IMR-90 (cell line): ENCODE measurements at regions not wholly inside any gene's neighbourhood (a gene's known extent, or its start where the extent isn't known, plus 50 kb on each side); places are given as distances from the start of the nearest gene placed in this dataset.

ENCODE experiments used
- ATAC-seq: fragments of 200-7000 bp; cut with Tn5 transposase; 2 replicates; pipeline ENCODE4 v1.9.1; 2020; ENCODE audit warnings: low read depth, mild to moderate bottlenecking, moderate library complexity
- BruUV-seq: library from RNA; stranded (reverse); fragments of 400-500 nt; replicated peaks from 2 replicates; lab custom pipeline; 2021; lab: Mats Ljungman, UMichigan
- CTCF ChIA-PET: fragments of 300-600 bp; formaldehyde crosslinking; extraction: SDS; loops from one replicate; lab custom pipeline; 2021; ENCODE audit warnings: antibody characterized with exemption; lab: Yijun Ruan, JAX
- POLR2A ChIA-PET: fragments of 300-600 bp; sonication (Branson Sonifier 250); formaldehyde crosslinking; loops from one replicate; lab custom pipeline; 2022; ENCODE audit warnings: antibody characterized with exemption; ENCODE audit not compliant: unreplicated experiment; lab: Charles Lee
- DNase-seq: peaks from one replicate; pipeline ENCODE4 v3.0.0; 2013
- H2AFZ ChIP-seq: replicated peaks from 2 replicates; pipeline ENCODE3; 2013; ENCODE audit warnings: low read length, mild to moderate bottlenecking; ENCODE audit not compliant: poor library complexity
- H2AK5ac ChIP-seq: 2 replicates; pipeline ENCODE4 v1.6.1; 2013; ENCODE audit warnings: low read depth, low read length, inconsistent platforms
- H2AK9ac ChIP-seq: replicated peaks from 2 replicates; pipeline ENCODE3; 2013; ENCODE audit warnings: mild to moderate bottlenecking, low read depth, low read length, moderate library complexity; ENCODE audit not compliant: poor library complexity
- H2BK120ac ChIP-seq: 2 replicates; pipeline ENCODE4 v1.6.1; 2013; ENCODE audit warnings: low read depth, low read length, inconsistent platforms
- H2BK15ac ChIP-seq: 3 replicates; pipeline ENCODE4 v1.6.1; 2013; ENCODE audit warnings: low read depth, low read length, inconsistent platforms
- H2BK20ac ChIP-seq: 2 replicates; pipeline ENCODE4 v1.6.1; 2013; ENCODE audit warnings: low read depth, mild to moderate bottlenecking, inconsistent platforms, low read length, moderate library complexity
- H2BK5ac ChIP-seq: 2 replicates; pipeline ENCODE4 v1.6.1; 2013; ENCODE audit warnings: mild to moderate bottlenecking, low read depth, low read length, inconsistent platforms; ENCODE audit not compliant: poor library complexity, severe bottlenecking
- H3K14ac ChIP-seq: replicated peaks from 2 replicates; pipeline ENCODE4 v1.6.1; 2013; ENCODE audit warnings: low read depth, low read length, inconsistent platforms
- H3K18ac ChIP-seq: 2 replicates; pipeline ENCODE4 v1.6.1; 2013; ENCODE audit warnings: low read depth, low read length, control low read depth
- H3K23ac ChIP-seq: 2 replicates; pipeline ENCODE4 v1.6.1; 2013; ENCODE audit warnings: low read depth, low read length, inconsistent platforms
- H3K27ac ChIP-seq: 2 replicates; pipeline ENCODE4 v1.5.1; 2013; ENCODE audit warnings: mild to moderate bottlenecking, control low read depth, low read length; ENCODE audit not compliant: insufficient read depth
- H3K27me3 ChIP-seq: 2 replicates; pipeline ENCODE4 v1.6.1; 2013; ENCODE audit warnings: low read length; ENCODE audit not compliant: control insufficient read depth, insufficient read depth
- H3K36me3 ChIP-seq: 2 replicates; pipeline ENCODE4 v1.6.1; 2013; ENCODE audit warnings: low read length, mixed read lengths; ENCODE audit not compliant: control insufficient read depth, insufficient read depth
- H3K4ac ChIP-seq: 2 replicates; pipeline ENCODE4 v1.6.1; 2013; ENCODE audit warnings: low read depth, low read length, inconsistent platforms
- H3K4me1 ChIP-seq: 2 replicates; pipeline ENCODE4 v1.6.1; 2013; ENCODE audit warnings: low read length, mixed read lengths; ENCODE audit not compliant: control insufficient read depth, insufficient read depth
- H3K4me2 ChIP-seq: 2 replicates; pipeline ENCODE4 v1.6.1; 2013; ENCODE audit warnings: low read depth, mild to moderate bottlenecking, control low read depth, low read length, moderate library complexity
- H3K4me3 ChIP-seq: 2 replicates; pipeline ENCODE4 v1.5.1; 2013; ENCODE audit warnings: low read depth, mild to moderate bottlenecking, control low read depth, low read length, moderate library complexity; ENCODE audit not compliant: insufficient read depth
- H3K56ac ChIP-seq: 2 replicates; pipeline ENCODE4 v1.6.1; 2013; ENCODE audit warnings: low read length, inconsistent platforms; ENCODE audit not compliant: insufficient read depth; ENCODE audit errors: extremely low read depth
- H3K79me1 ChIP-seq, 2 experiments: 2 replicates each; pipeline ENCODE4 v1.6.1; 2013; ENCODE audit warnings: low read length in 2 of 2, inconsistent platforms in 1 of 2, low read depth in 1 of 2
- H3K9ac ChIP-seq: 2 replicates; pipeline ENCODE4 v1.6.1; 2013; ENCODE audit warnings: low read depth, low read length, control low read depth
- H3K9me1 ChIP-seq: 2 replicates; pipeline ENCODE4 v1.6.1; 2013; ENCODE audit warnings: low read length, inconsistent platforms; ENCODE audit not compliant: insufficient read depth
- H3K9me3 ChIP-seq: 2 replicates; pipeline ENCODE4 v1.6.1; 2013; ENCODE audit warnings: low read length; ENCODE audit not compliant: control insufficient read depth, insufficient read depth
- H4K20me1 ChIP-seq: 2 replicates; pipeline ENCODE4 v1.6.1; 2013; ENCODE audit warnings: low read length, inconsistent platforms; ENCODE audit not compliant: insufficient read depth
- H4K5ac ChIP-seq: 2 replicates; pipeline ENCODE4 v1.6.1; 2013; ENCODE audit warnings: mild to moderate bottlenecking, low read depth, low read length, control low read depth
- H4K8ac ChIP-seq, 2 experiments: 2 replicates each; pipeline ENCODE4 v1.6.1; 2013; ENCODE audit warnings: low read depth in 2 of 2, low read length in 2 of 2, control low read depth in 1 of 2, inconsistent platforms in 1 of 2
- H4K91ac ChIP-seq: 2 replicates; pipeline ENCODE4 v1.6.1; 2013; ENCODE audit warnings: low read depth, low read length, inconsistent platforms; ENCODE audit not compliant: insufficient read depth
- FOS ChIP-seq: fragments of 150-350 bp; IDR thresholded peaks from 2 replicates; pipeline ENCODE4 v1.6.1; 2016; ENCODE audit warnings: low read depth, low read length
- MAFK ChIP-seq: IDR thresholded peaks from 2 replicates; pipeline ENCODE4 v1.6.1; 2012; ENCODE audit warnings: low read depth, low read length, improper control_type of control experiment
- RAD21 ChIP-seq: IDR thresholded peaks from 2 replicates; pipeline ENCODE4 v1.6.1; 2012; ENCODE audit warnings: low read length, improper control_type of control experiment
- RFX5 ChIP-seq: IDR thresholded peaks from 2 replicates; pipeline ENCODE4 v1.8.0; 2012; ENCODE audit warnings: low read depth, mild to moderate bottlenecking, low read length, moderate library complexity
- WGBS, 2 experiments: methylation state at CpG; one replicate each; pipeline versions ENCODE4 v1.1.5 to v1.1.7; 2013; ENCODE audit warnings: missing lambda C conversion rate in 2 of 2; ENCODE audit not compliant: insufficient read length in 1 of 2; ENCODE audit errors: extremely low coverage in 2 of 2; 5-methylcytosine and 5-hydroxymethylcytosine counted together
- dilution Hi-C: fragments of 300-500 bp; cut with HindIII; formaldehyde crosslinking; loops from one replicate; pipeline ENCODE4 v1.14.3; 2018; ENCODE audit warnings: low sequenced_read_pairs; ENCODE audit not compliant: unreplicated experiment
- in situ Hi-C: fragments of 300-500 bp; cut with MboI; formaldehyde crosslinking; loops from 3 replicates; pipeline ENCODE4 v1.14.3; 2019; ENCODE audit warnings: low sequenced_read_pairs, inconsistent platforms, mixed read lengths
- intact Hi-C: fragments of 100-400 bp; cut with micrococcal nuclease; formaldehyde crosslinking; loops from 2 replicates; pipeline ENCODE4 v1.10.0; 2022

DNA sequence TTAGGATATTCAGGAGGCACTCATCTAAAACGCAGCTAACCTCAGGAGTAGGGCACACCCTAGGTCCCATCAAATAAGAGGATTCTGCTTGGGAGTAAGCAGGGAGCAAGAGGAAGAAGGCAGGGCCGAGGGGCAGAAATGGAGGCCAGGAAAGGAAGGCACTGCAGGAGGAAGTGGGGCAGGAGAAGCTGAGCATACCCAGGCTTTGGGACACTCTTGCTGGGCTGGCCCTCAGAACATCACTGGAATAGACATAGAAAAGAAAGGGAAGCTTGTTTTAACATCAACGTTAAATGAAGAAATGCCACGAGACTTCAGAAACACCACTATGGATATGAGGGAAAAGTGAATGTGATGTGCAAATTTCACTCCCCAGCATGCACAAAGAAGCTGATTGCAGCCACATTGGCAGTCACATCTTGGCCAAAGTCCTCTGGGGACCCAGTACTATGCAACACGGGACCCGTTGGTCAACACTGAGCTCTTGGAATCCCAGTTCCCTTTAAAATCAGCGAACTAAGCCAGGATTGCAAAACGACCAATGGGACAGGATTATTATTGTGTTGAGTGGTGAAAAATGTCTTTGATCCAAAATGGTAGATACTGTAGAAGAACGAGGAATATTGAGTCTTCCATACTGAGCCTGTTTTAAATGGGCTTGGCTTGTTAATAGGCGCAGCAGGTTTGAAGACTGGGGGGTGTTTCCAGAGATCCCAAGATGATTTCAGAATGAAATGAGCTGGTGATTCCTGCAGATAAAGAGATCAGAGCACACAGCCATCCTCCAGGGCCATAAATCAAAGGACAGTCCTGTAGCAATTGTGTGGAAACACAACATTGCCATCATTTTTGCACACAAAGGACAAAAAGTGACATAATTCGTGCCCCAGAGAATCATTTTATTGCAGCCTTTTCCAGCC is 152.4 kb downstream of the TOMM20 start:
- TF ChIP-seq RAD21 (no peak), MAFK (no peak), FOS (no peak), RFX5 (no peak)
- H3K9me1 ChIP-seq: peaks cover 45% of the 10 kb centered on the region
- H3K9me3 ChIP-seq: no peaks in the 10 kb centered on the region
- H2BK20ac ChIP-seq: peak overlapping the region; percentile 56
- peak overlapping the region; percentile 6; the same call in 1 of the 2 replicates for H3K23ac ChIP-seq
- BruUV-seq: no TSS peak
- H3K4me2 ChIP-seq: no peak overlapping the region
- peak overlapping the region; percentile 78 for H3K27ac ChIP-seq
- H2AK5ac ChIP-seq: peak overlapping the region; percentile 93
- in situ Hi-C loops (loop anchor here (5.0 to 10.0 kb wide), 2 partner anchors 251 to 479 kb away; no protein-coding TSS in a partner anchor), dilution Hi-C loops (no loop called here), intact Hi-C loops (no loop called here)
- peaks cover 54% of the 10 kb centered on the region for H3K4me1 ChIP-seq
- no peak overlapping the region for H3K56ac ChIP-seq
- POLR2A ChIA-PET: no interaction called here
- peak overlapping the region; percentile 9 to 50; a peak in 2 of 4 replicates for H4K8ac ChIP-seq
- H3K27me3 ChIP-seq: no peaks in the 10 kb centered on the region
- H3K4me3 ChIP-seq: no peak overlapping the region
- peak overlapping the region; percentile 92 for H3K18ac ChIP-seq
- H2AK9ac ChIP-seq: no peak overlapping the region
- peak overlapping the region; percentile 96 for H2BK120ac ChIP-seq
- no peaks in the 10 kb centered on the region for H3K36me3 ChIP-seq
- peak overlapping the region; percentile 62 for H3K14ac ChIP-seq
- CTCF ChIA-PET: interaction anchor here (0.8 to 1.0 kb wide), 2 partner anchors 40 to 489 kb away, joined by 3 read pairs; no protein-coding TSS in a partner anchor
- ATAC-seq: no peak
- no peak overlapping the region for H2AFZ ChIP-seq
- DNase-seq: no peak
- peak overlapping the region; percentile 88 for H3K4ac ChIP-seq
- 86% methylated on average over 6 of the region's 11 CpGs; no CpG with 5 or more reads in 1 of the 2 experiments for WGBS, 2 experiments
- H2BK5ac ChIP-seq: peak overlapping the region; percentile 84
- H3K79me1 ChIP-seq: peaks cover 0 to 14% of the 10 kb centered on the region in 2 experiments; a peak in 2 of 4 replicates
- H4K91ac ChIP-seq: peak overlapping the region; percentile 74
- no peaks in the 10 kb centered on the region for H4K20me1 ChIP-seq
- peak overlapping the region; percentile 80 for H4K5ac ChIP-seq
- H3K9ac ChIP-seq: no peak overlapping the region
- peak overlapping the region; percentile 63; the same call in 2 of the 3 replicates for H2BK15ac ChIP-seq
